K562 (cell line): ENCODE measurements at regions not wholly inside any gene's neighbourhood (a gene's known extent, or its start where the extent isn't known, plus 50 kb on each side); places are given as distances from the start of the nearest gene placed in this dataset.

Experiments used
- ATAC-seq: fragments of 200-7000 bp; cut with Tn5 transposase; 3 replicates; pipeline ENCODE4 v1.9.1; 2020; ENCODE audit warnings: moderate library complexity
- BruUV-seq: library from RNA; stranded (reverse); fragments of 400-500 nt; replicated peaks from 2 replicates; lab custom pipeline; 2021; lab: Mats Ljungman, UMichigan
- CTCF ChIA-PET: fragments of 300-600 bp; formaldehyde crosslinking; extraction: SDS; loops from one replicate; lab custom pipeline; 2021; ENCODE audit warnings: low intra/inter-chr PET ratio; lab: Yijun Ruan, JAX
- POLR2A ChIA-PET: fragments of 300-600, 350-650 bp; sonication (Branson Sonifier 250); formaldehyde crosslinking; extraction: SDS; loops from one replicate; lab custom pipeline; 2021; ENCODE audit warnings: antibody characterized with exemption, inconsistent platforms; lab: Yijun Ruan, JAX
- DNase-seq, 4 experiments: peaks; one replicate each; pipeline versions ENCODE4 v3.0.0 to v3.0.0-alpha.2; 2011 to 2018; ENCODE audit warnings: low spot score in 3 of 4, mixed read lengths in 3 of 4; ENCODE audit errors: extremely low read depth in 1 of 4
- FAIRE-seq: peaks from 2 replicates; lab custom pipeline; 2011; peaks lifted over from hg19 to GRCh38; lab: Jason Lieb, UNC
- H2AFZ ChIP-seq: 2 replicates; pipeline ENCODE4 v1.6.0; 2011; ENCODE audit warnings: low read depth, low read length, control low read depth, inconsistent platforms
- H3K27ac ChIP-seq: fragments of 200-600 bp; 3 replicates; pipeline ENCODE4 v1.8.0; 2011; ENCODE audit warnings: low read depth, mild to moderate bottlenecking, control low read depth, inconsistent platforms, low read length, moderate library complexity, mixed read lengths; ENCODE audit errors: extremely low read depth
- H3K27me3 ChIP-seq, 2 experiments: fragments of 300-600 bp in 1 of 2; 2 replicates in 1 of 2; 3 replicates in 1 of 2; pipeline versions ENCODE4 v1.6.0 to v1.8.0; 2011; ENCODE audit warnings: inconsistent platforms in 2 of 2, low read length in 2 of 2, mild to moderate bottlenecking in 1 of 2, mixed read lengths in 1 of 2, moderate library complexity in 1 of 2; ENCODE audit not compliant: control insufficient read depth in 2 of 2, insufficient read depth in 2 of 2
- H3K36me3 ChIP-seq: fragments of 300-600 bp; 3 replicates; pipeline ENCODE4 v1.8.0; 2011; ENCODE audit warnings: mild to moderate bottlenecking, low read length, inconsistent platforms; ENCODE audit not compliant: control insufficient read depth, insufficient read depth
- H3K4me1 ChIP-seq, 2 experiments: fragments of 200-600 bp in 1 of 2; replicated peaks in 1 of 2; 2 replicates in 1 of 2; 3 replicates in 1 of 2; pipeline versions ENCODE4 v1.5.1 to v1.8.0; 2011; ENCODE audit warnings: inconsistent platforms in 2 of 2, low read length in 2 of 2, mild to moderate bottlenecking in 1 of 2, mixed read lengths in 1 of 2, moderate library complexity in 1 of 2; ENCODE audit not compliant: control insufficient read depth in 2 of 2, insufficient read depth in 2 of 2
- H3K4me2 ChIP-seq: 2 replicates; pipeline ENCODE4 v1.6.1; 2011; ENCODE audit warnings: low read length, control low read depth, inconsistent platforms, mixed read lengths; ENCODE audit not compliant: insufficient read depth
- H3K4me3 ChIP-seq: fragments of 200-600 bp; sonication (generic), shearing (Covaris generic); 2 replicates; pipeline ENCODE4 v1.5.1; 2016; ENCODE audit warnings: control low read depth, inconsistent platforms
- H3K79me2 ChIP-seq: fragments of 200-600 bp; 3 replicates; pipeline ENCODE4 v1.8.0; 2011; ENCODE audit warnings: low read length, inconsistent platforms; ENCODE audit not compliant: control insufficient read depth, insufficient read depth
- H3K9ac ChIP-seq, 2 experiments: 2 replicates each; pipeline versions ENCODE4 v1.6.0 to v1.6.1; 2011; ENCODE audit warnings: low read depth in 2 of 2, low read length in 2 of 2, control low read depth in 1 of 2, inconsistent platforms in 1 of 2, mild to moderate bottlenecking in 1 of 2, mixed read lengths in 1 of 2; ENCODE audit not compliant: insufficient read depth in 1 of 2
- H3K9me1 ChIP-seq: one replicate; pipeline ENCODE4 v1.6.0; 2011; ENCODE audit warnings: inconsistent platforms, mild to moderate bottlenecking, low read length, moderate library complexity; ENCODE audit not compliant: control insufficient read depth, insufficient read depth
- H3K9me3 ChIP-seq: replicated peaks from 2 replicates; pipeline ENCODE4 v1.5.1; 2011; ENCODE audit warnings: low read depth, low read length, inconsistent platforms; ENCODE audit not compliant: control insufficient read depth, insufficient read depth
- H4K20me1 ChIP-seq: replicated peaks from 2 replicates; pipeline ENCODE4 v1.6.1; 2011; ENCODE audit warnings: low read length, inconsistent platforms, mixed read lengths; ENCODE audit not compliant: control insufficient read depth, insufficient read depth
- CREB3L1 ChIP-seq: fragments of 450-650 bp; IDR thresholded peaks from 2 replicates; pipeline ENCODE4 v1.6.1; 2014; ENCODE audit warnings: low read depth, mild to moderate bottlenecking, moderate library complexity, borderline replicate concordance
- DPF2 ChIP-seq: fragments of 450-650 bp; IDR thresholded peaks from 2 replicates; pipeline ENCODE4 v1.6.1; 2016
- HMG20B ChIP-seq: fragments of 250-450 bp; sonication (Bioruptor Pico); IDR thresholded peaks from 2 replicates; pipeline ENCODE4 v1.5.0; 2021; ENCODE audit warnings: mild to moderate bottlenecking
- NONO ChIP-seq, 2 experiments: fragments of 200-400 bp in 1 of 2; fragments of 450-650 bp in 1 of 2; formaldehyde crosslinking in 1 of 2; IDR thresholded peaks; 2 replicates each; pipeline ENCODE4 v1.6.1; 2017; ENCODE audit warnings: low read depth in 2 of 2, mild to moderate bottlenecking in 2 of 2, moderate library complexity in 2 of 2, low read length in 1 of 2
- ZBTB12 ChIP-seq: fragments of 250-450 bp; sonication (Bioruptor Pico); IDR thresholded peaks from 2 replicates; pipeline ENCODE4 v1.4.0; 2020
- ZBTB40 ChIP-seq, 2 experiments: fragments of 450-650 bp in 1 of 2; sonication (generic) in 1 of 2; formaldehyde crosslinking in 1 of 2; IDR thresholded peaks; 2 replicates each; pipeline versions ENCODE4 v1.7.1 to v1.9.0; 2016 to 2022; ENCODE audit warnings: inconsistent platforms in 1 of 2, mild to moderate bottlenecking in 1 of 2, missing genetic modification reagents in 1 of 2
- ZNF12 ChIP-seq: sonication (generic); formaldehyde crosslinking; IDR thresholded peaks from 2 replicates; pipeline ENCODE4 v1.4.0; 2020; ENCODE audit warnings: mild to moderate bottlenecking, missing genetic modification reagents
- ZNF282 ChIP-seq: sonication (generic); formaldehyde crosslinking; IDR thresholded peaks from 2 replicates; pipeline ENCODE4 v1.8.1; 2023; ENCODE audit warnings: missing genetic modification reagents
- WGBS: fragments of 100-300 bp; shearing (Covaris generic); methylation state at CpG from one replicate; pipeline ENCODE4 v1.1.6; 2016; ENCODE audit warnings: low coverage, mixed read lengths; ENCODE audit not compliant: insufficient coverage; ENCODE audit errors: missing lambda C conversion rate; 5-methylcytosine and 5-hydroxymethylcytosine counted together
- in situ Hi-C: fragments of 300-500 bp; cut with MboI; formaldehyde crosslinking; loops from 4 replicates; pipeline ENCODE4 v1.15.0; 2018; ENCODE audit warnings: inconsistent platforms, mixed read lengths
- intact Hi-C: fragments of 100-400 bp; cut with micrococcal nuclease; formaldehyde crosslinking; loops from 2 replicates; pipeline ENCODE4 v1.14.2; 2022
- TF ChIP-seq, protein P1 (sequence below), 2 experiments: fragments of 200-800 bp in 1 of 2; sonication (Bioruptor generic) in 1 of 2; sonication (generic) in 1 of 2; formaldehyde crosslinking in 1 of 2; IDR thresholded peaks in 1 of 2; conservative IDR thresholded peaks in 1 of 2; 2 replicates each; pipeline versions ENCODE4 v1.5.0 to v1.6.1; 2016 to 2020; ENCODE audit warnings: missing compliant biosample characterization in 1 of 2, missing genetic modification characterization in 1 of 2, missing genetic modification reagents in 1 of 2

DNA sequence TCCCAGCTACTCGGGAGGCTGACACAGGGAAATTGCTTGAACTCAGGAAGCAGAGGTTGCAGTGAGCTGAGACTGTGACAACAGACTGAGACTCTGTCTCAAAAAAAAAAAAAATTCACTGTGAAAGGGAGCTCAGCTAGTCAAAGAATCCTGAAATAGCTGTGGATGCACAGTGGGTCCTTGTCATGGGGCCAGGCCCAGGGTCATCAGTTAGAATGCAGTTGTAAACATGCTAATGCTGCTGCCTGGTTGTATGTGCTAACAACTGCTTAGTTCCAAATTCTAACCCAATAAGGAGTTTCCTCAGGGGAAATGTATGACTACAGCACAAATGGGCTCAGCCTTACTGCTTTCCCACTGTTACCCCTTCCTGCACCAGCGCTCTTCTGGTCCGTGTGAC, 84.0 kb downstream of the PALM2AKAP2 start:
- no peak overlapping the region for H3K9ac ChIP-seq
- intact Hi-C loops = no loop called here
- H3K9me1 ChIP-seq = no peaks in the 10 kb centered on the region
- WGBS = 0% methylated on average over 3 of the region's 3 CpGs
- no peaks in the 10 kb centered on the region; the same call in 1 of the 2 replicates for H4K20me1 ChIP-seq
- no TSS peak for BruUV-seq
- no peak overlapping the region for H3K4me3 ChIP-seq
- POLR2A ChIA-PET = no interaction called here
- no peaks in the 10 kb centered on the region for H3K4me1 ChIP-seq
- no peak overlapping the region for H2AFZ ChIP-seq
- H3K9me3 ChIP-seq = no peaks in the 10 kb centered on the region
- no peak overlapping the region for H3K4me2 ChIP-seq
- TF ChIP-seq DPF2 (no peak), ZBTB12 (CRISPR knock-in tag) (no peak), NONO (IDR thresholded peaks at IDR 0.05; ENCODE audit: low read depth in 2 of 2, low read length in 1 of 2) (no peak), ZNF12 (CRISPR knock-in tag) (no peak), ZNF282 (CRISPR knock-in tag) (no peak), CREB3L1 (no peak), ZBTB40 (IDR thresholded peaks at IDR 0.05) (no peak), ZBTB40 (CRISPR knock-in tag; IDR thresholded peaks at IDR 0.05) (no peak), HMG20B (CRISPR knock-in tag) (no peak)
- TF ChIP-seq, protein P1, sequence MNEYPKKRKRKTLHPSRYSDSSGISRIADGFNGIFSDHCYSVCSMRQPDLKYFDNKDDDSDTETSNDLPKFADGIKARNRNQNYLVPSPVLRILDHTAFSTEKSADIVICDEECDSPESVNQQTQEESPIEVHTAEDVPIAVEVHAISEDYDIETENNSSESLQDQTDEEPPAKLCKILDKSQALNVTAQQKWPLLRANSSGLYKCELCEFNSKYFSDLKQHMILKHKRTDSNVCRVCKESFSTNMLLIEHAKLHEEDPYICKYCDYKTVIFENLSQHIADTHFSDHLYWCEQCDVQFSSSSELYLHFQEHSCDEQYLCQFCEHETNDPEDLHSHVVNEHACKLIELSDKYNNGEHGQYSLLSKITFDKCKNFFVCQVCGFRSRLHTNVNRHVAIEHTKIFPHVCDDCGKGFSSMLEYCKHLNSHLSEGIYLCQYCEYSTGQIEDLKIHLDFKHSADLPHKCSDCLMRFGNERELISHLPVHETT (CRISPR knock-in tag; conservative IDR thresholded peaks at IDR 0.05 in 1 of 2, IDR thresholded peaks at IDR 0.05 in 1 of 2) = no peak
- TF ChIP-seq, all 486 proteins: peak for 0
- DNase-seq (no peak), FAIRE-seq (no peak), ATAC-seq (no peak)
- Histone ChIP-seq H3K36me3 (no peaks in the 10 kb centered on the region), H3K27ac (no peak overlapping the region), H3K27me3 (no peaks in the 10 kb centered on the region; a peak in 1 of 5 replicates), H3K79me2 (no peaks in the 10 kb centered on the region)
- in situ Hi-C loops = no loop called here
- CTCF ChIA-PET = no interaction called here
